T-cell (primary cell): ENCODE measurements at regions not wholly inside any gene's neighbourhood (a gene's known extent, or its start where the extent isn't known, plus 50 kb on each side); places are given as distances from the start of the nearest gene placed in this dataset.
"Not testable (repeated sequence)": the region's sequence is repeated elsewhere in the genome, so short reads cannot be mapped to it uniquely, and the experiment has no call there.

ENCODE experiments used
- ATAC-seq, 4 experiments: fragments of 200-7000 bp in 3 of 4; fragments of 150-1000 bp in 1 of 4; cut with Tn5 transposase; replicated peaks in 1 of 4; 1 replicate in 3 of 4; 2 replicates in 1 of 4; pipeline ENCODE4 v1.10.0; 2021; ENCODE audit warnings: moderate library complexity in 3 of 4, mild to moderate bottlenecking in 2 of 4, moderate number of reproducible peaks in 1 of 4
- CTCF ChIA-PET, 2 donors: fragments of 300-600 bp; sonication (Branson Sonifier 250); formaldehyde crosslinking; loops; one replicate each; lab custom pipeline; 2022; ENCODE audit warnings: antibody characterized with exemption in 2 of 2; lab: Charles Lee
- POLR2A ChIA-PET, 2 donors: fragments of 300-600 bp; sonication (Branson Sonifier 250); formaldehyde crosslinking; loops; one replicate each; lab custom pipeline; 2022; ENCODE audit warnings: antibody characterized with exemption in 2 of 2; lab: Charles Lee
- DNase-seq, 35 experiments: peaks; one replicate each; pipeline versions ENCODE4 v3.0.0 to v3.0.0-alpha.2; 2013 to 2023
- H3K27ac ChIP-seq: one replicate; pipeline ENCODE4 v1.5.1; 2013; ENCODE audit warnings: low read length
- H3K27me3 ChIP-seq, 2 experiments: replicated peaks in 1 of 2; 1 replicate in 1 of 2; 2 replicates in 1 of 2; pipeline versions ENCODE4 v1.6.1 to v1.7.0; 2013; ENCODE audit warnings: low read length in 1 of 2, mixed read lengths in 1 of 2; ENCODE audit not compliant: control insufficient read depth in 2 of 2, insufficient read depth in 2 of 2; ENCODE audit errors: extremely low read depth in 1 of 2
- H3K36me3 ChIP-seq, 2 donors: 1 replicate in 1 of 2; 2 replicates in 1 of 2; pipeline versions ENCODE4 v1.6.1 to v1.7.0; 2013; ENCODE audit warnings: low read length in 1 of 2; ENCODE audit not compliant: control insufficient read depth in 2 of 2, insufficient read depth in 1 of 2; ENCODE audit errors: extremely low read depth in 1 of 2
- H3K4me1 ChIP-seq, 2 experiments: 1 replicate in 1 of 2; 2 replicates in 1 of 2; pipeline versions ENCODE4 v1.6.1 to v1.7.0; 2013; ENCODE audit warnings: low read length in 2 of 2, mixed read lengths in 1 of 2; ENCODE audit not compliant: insufficient read depth in 2 of 2, control insufficient read depth in 1 of 2; ENCODE audit errors: extremely low read depth in 1 of 2
- H3K4me3 ChIP-seq, 2 donors: 1 replicate in 1 of 2; 2 replicates in 1 of 2; pipeline versions ENCODE4 v1.5.1 to v1.7.0; 2013; ENCODE audit warnings: mild to moderate bottlenecking in 2 of 2, low read length in 1 of 2, moderate library complexity in 1 of 2; ENCODE audit not compliant: control insufficient read depth in 1 of 2; ENCODE audit errors: extremely low read depth in 1 of 2
- H3K9me3 ChIP-seq: 2 replicates; pipeline ENCODE4 v1.7.0; 2013
- H3K27ac Mint-ChIP-seq, 2 donors: one replicate each; pipeline ENCODE4 v1.8.0; 2020 to 2021; ENCODE audit warnings: mild to moderate bottlenecking in 2 of 2, mixed read lengths in 2 of 2
- H3K27me3 Mint-ChIP-seq, 2 donors: one replicate each; pipeline ENCODE4 v1.8.0; 2021 to 2022; ENCODE audit warnings: mixed read lengths in 2 of 2
- H3K36me3 Mint-ChIP-seq: one replicate; pipeline ENCODE4 v1.8.0; 2021; ENCODE audit warnings: mixed read lengths
- H3K4me1 Mint-ChIP-seq, 3 donors: one replicate each; pipeline ENCODE4 v1.8.0; 2020 to 2022; ENCODE audit warnings: mixed read lengths in 3 of 3, mild to moderate bottlenecking in 1 of 3
- H3K4me3 Mint-ChIP-seq, 3 donors: one replicate each; pipeline ENCODE4 v1.8.0; 2020 to 2022; ENCODE audit warnings: mild to moderate bottlenecking in 3 of 3, mixed read lengths in 3 of 3, moderate library complexity in 3 of 3
- H3K9me3 Mint-ChIP-seq, 3 donors: one replicate each; pipeline ENCODE4 v1.8.0; 2020 to 2022; ENCODE audit warnings: mixed read lengths in 3 of 3
- WGBS: methylation state at CpG from one replicate; pipeline ENCODE4 v1.1.5; 2013; ENCODE audit warnings: missing lambda C conversion rate; ENCODE audit not compliant: insufficient coverage; 5-methylcytosine and 5-hydroxymethylcytosine counted together

GRCh38 chr3:170690661-170690981 is 104.7 kb upstream of the SLC7A14 start:
- CTCF ChIA-PET, result no interaction called here

GRCh38 chr3:170689893-170690660 is 104.2 kb upstream of the SLC7A14 start:
- Mint-ChIP-seq H3K4me1 (no peaks in the 10 kb centered on the region), H3K27me3 (no peaks in the 10 kb centered on the region), H3K4me3 (no peak overlapping the region), H3K27ac (no peak overlapping the region), H3K36me3 (no peaks in the 10 kb centered on the region), H3K9me3 (no peaks in the 10 kb centered on the region)
- ChIA-PET POLR2A (interaction anchor here in 1 of 2 donors (0.5 kb wide), 1 partner anchor 11 kb away, joined by 3 read pairs; no protein-coding TSS in a partner anchor), CTCF (no interaction called here)
- ATAC-seq, result no peak
- H3K4me1 ChIP-seq, result no peaks in the 10 kb centered on the region
- H3K27me3 ChIP-seq, result no peaks in the 10 kb centered on the region
- H3K27ac ChIP-seq, result no peak overlapping the region
- H3K36me3 ChIP-seq, result no peaks in the 10 kb centered on the region
- DNase-seq, result peak in 21 of 35 experiments; percentile 2 to 42 (median 10)
- H3K9me3 ChIP-seq, result no peaks in the 10 kb centered on the region
- H3K4me3 ChIP-seq, result no peak overlapping the region
- no CpG with 5 or more reads among the region's 13 CpGs for WGBS

More at GRCh38 chr3:170690661-170690981, 104.7 kb upstream of the SLC7A14 start:
- Mint-ChIP-seq H3K36me3 (no peaks in the 10 kb centered on the region), H3K27me3 (no peaks in the 10 kb centered on the region), H3K4me3 (no peak overlapping the region), H3K4me1 (no peaks in the 10 kb centered on the region), H3K27ac (no peak overlapping the region), H3K9me3 (no peaks in the 10 kb centered on the region)
- DNase-seq (no peak), ATAC-seq (no peak)
- Histone ChIP-seq H3K4me3 (no peak overlapping the region), H3K36me3 (no peaks in the 10 kb centered on the region), H3K27ac (no peak overlapping the region), H3K4me1 (no peaks in the 10 kb centered on the region), H3K27me3 (no peaks in the 10 kb centered on the region), H3K9me3 (no peaks in the 10 kb centered on the region)
- WGBS, result no CpG with 5 or more reads among the region's 3 CpGs
- POLR2A ChIA-PET, result no interaction called here

- ATAC-seq, result no peak
These were observed 103.5 kb upstream of the SLC7A14 start for GRCh38 chr3:170689296-170689829.

GRCh38 chr3:170688222-170688621 is 102.3 kb upstream of the SLC7A14 start:
- POLR2A ChIA-PET, H3K27me3 ChIP-seq, H3K4me3 Mint-ChIP-seq, H3K4me3 ChIP-seq, DNase-seq, H3K36me3 Mint-ChIP-seq, H3K27ac ChIP-seq, ATAC-seq, H3K27ac Mint-ChIP-seq, H3K4me1 Mint-ChIP-seq, H3K36me3 ChIP-seq, H3K4me1 ChIP-seq, CTCF ChIA-PET, H3K9me3 Mint-ChIP-seq, H3K9me3 ChIP-seq, H3K27me3 Mint-ChIP-seq: not testable (repeated sequence)
- WGBS, result no CpG with 5 or more reads among the region's 4 CpGs

More at GRCh38 chr3:170689296-170689829, 103.5 kb upstream of the SLC7A14 start:
- no peaks in the 10 kb centered on the region for H3K36me3 ChIP-seq
- no peaks in the 10 kb centered on the region for H3K27me3 ChIP-seq
- no peaks in the 10 kb centered on the region for H3K4me1 ChIP-seq
- Mint-ChIP-seq H3K27me3 (no peaks in the 10 kb centered on the region), H3K4me1 (no peaks in the 10 kb centered on the region), H3K4me3 (no peak overlapping the region), H3K36me3 (no peaks in the 10 kb centered on the region), H3K9me3 (no peaks in the 10 kb centered on the region), H3K27ac (no peak overlapping the region)
- 80% methylated on average over 1 of the region's 4 CpGs for WGBS
- CTCF ChIA-PET, result no interaction called here
- no peak overlapping the region for H3K4me3 ChIP-seq
- POLR2A ChIA-PET, result no interaction called here
- no peaks in the 10 kb centered on the region for H3K9me3 ChIP-seq
- H3K27ac ChIP-seq, result no peak overlapping the region
- DNase-seq, result no peak

GRCh38 chr3:170680593-170680992 is 94.7 kb upstream of the SLC7A14 start:
- H3K36me3 Mint-ChIP-seq, result no peaks in the 10 kb centered on the region
- no peak for ATAC-seq
- no peak for DNase-seq
- H3K9me3 Mint-ChIP-seq, result no peaks in the 10 kb centered on the region
- POLR2A ChIA-PET, result interaction anchor here in 1 of 2 donors (0.7 kb wide), 1 partner anchor 18 kb away, joined by 3 read pairs; no protein-coding TSS in a partner anchor
- H3K27me3 Mint-ChIP-seq, result peaks cover 6 to 16% of the 10 kb centered on the region in 2 donors
- no peak overlapping the region for H3K27ac Mint-ChIP-seq
- no peaks in the 10 kb centered on the region for H3K4me1 ChIP-seq
- CTCF ChIA-PET, result no interaction called here
- H3K4me3 ChIP-seq, result no peak overlapping the region
- no peaks in the 10 kb centered on the region for H3K4me1 Mint-ChIP-seq
- H3K4me3 Mint-ChIP-seq, result no peak overlapping the region
- H3K9me3 ChIP-seq, result no peaks in the 10 kb centered on the region
- no peaks in the 10 kb centered on the region for H3K36me3 ChIP-seq
- H3K27ac ChIP-seq, result no peak overlapping the region
- H3K27me3 ChIP-seq, result no peaks in the 10 kb centered on the region

- Mint-ChIP-seq H3K9me3 (no peaks in the 10 kb centered on the region), H3K27me3 (peaks cover 6 to 16% of the 10 kb centered on the region in 2 donors), H3K36me3 (no peaks in the 10 kb centered on the region), H3K4me1 (no peaks in the 10 kb centered on the region), H3K27ac (no peak overlapping the region), H3K4me3 (no peak overlapping the region)
- Histone ChIP-seq H3K27me3 (no peaks in the 10 kb centered on the region), H3K4me1 (no peaks in the 10 kb centered on the region), H3K36me3 (no peaks in the 10 kb centered on the region), H3K9me3 (no peaks in the 10 kb centered on the region), H3K27ac (no peak overlapping the region), H3K4me3 (no peak overlapping the region)
- CTCF ChIA-PET, result interaction anchor here in 1 of 2 donors (0.5 kb wide), 1 partner anchor 659 kb away, joined by 3 read pairs; no protein-coding TSS in a partner anchor
- ATAC-seq (no peak), DNase-seq (no peak)
- POLR2A ChIA-PET, result no interaction called here
- WGBS, result 100% methylated on average over 1 of the region's 3 CpGs
These were observed 93.3 kb upstream of the SLC7A14 start for GRCh38 chr3:170679190-170679589.
